Epithelial cell of proximal tubule (primary cell): ENCODE measurements at regions not wholly inside any gene's neighbourhood (a gene's known extent, or its start where the extent isn't known, plus 50 kb on each side); places are given as distances from the start of the nearest gene placed in this dataset.

Experiments used
- DNase-seq: peaks from one replicate; pipeline ENCODE4 v3.0.0-alpha.2; 2011; ENCODE audit warnings: low read depth
- H3K4me3 ChIP-seq: 2 replicates; pipeline ENCODE4 v1.5.1; 2011; ENCODE audit warnings: low read depth, mild to moderate bottlenecking, low read length
- TF ChIP-seq, protein P1 (sequence below): conservative IDR thresholded peaks from 2 replicates; pipeline ENCODE4 v1.5.1; 2012; ENCODE audit warnings: low read depth, mild to moderate bottlenecking, low read length

- H3K4me3 ChIP-seq, result no peak overlapping the region
- DNase-seq, result no peak
- TF ChIP-seq, protein P1, sequence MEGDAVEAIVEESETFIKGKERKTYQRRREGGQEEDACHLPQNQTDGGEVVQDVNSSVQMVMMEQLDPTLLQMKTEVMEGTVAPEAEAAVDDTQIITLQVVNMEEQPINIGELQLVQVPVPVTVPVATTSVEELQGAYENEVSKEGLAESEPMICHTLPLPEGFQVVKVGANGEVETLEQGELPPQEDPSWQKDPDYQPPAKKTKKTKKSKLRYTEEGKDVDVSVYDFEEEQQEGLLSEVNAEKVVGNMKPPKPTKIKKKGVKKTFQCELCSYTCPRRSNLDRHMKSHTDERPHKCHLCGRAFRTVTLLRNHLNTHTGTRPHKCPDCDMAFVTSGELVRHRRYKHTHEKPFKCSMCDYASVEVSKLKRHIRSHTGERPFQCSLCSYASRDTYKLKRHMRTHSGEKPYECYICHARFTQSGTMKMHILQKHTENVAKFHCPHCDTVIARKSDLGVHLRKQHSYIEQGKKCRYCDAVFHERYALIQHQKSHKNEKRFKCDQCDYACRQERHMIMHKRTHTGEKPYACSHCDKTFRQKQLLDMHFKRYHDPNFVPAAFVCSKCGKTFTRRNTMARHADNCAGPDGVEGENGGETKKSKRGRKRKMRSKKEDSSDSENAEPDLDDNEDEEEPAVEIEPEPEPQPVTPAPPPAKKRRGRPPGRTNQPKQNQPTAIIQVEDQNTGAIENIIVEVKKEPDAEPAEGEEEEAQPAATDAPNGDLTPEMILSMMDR, result no peak
Measured at GRCh38 chr6:18883268-18883667, 496.1 kb downstream of the RNF144B start.

DNA sequence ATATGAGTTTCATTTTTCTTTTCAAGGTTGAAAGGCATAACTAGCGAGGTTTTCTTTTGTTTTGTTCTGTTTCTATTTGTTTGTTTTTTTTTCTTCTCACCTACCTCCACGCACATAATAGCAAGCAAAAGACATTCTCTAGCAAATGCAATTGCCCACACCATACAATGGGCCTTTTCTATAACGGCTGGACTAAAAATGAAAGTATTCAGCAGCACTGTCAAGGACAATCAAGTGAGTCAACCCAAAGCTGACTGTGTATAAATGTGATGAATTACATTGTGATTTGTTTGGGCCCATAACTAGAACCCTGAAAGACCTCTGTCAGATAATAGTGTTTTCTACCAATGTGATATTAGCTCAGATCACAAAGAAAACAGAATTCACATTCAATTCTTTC, 496.7 kb downstream of the RNF144B start:
- no peak overlapping the region for H3K4me3 ChIP-seq
- TF ChIP-seq, protein P1, result no peak

GRCh38 chr6:18893540-18894269, 506.6 kb downstream of the RNF144B start:
- DNase-seq, result no peak
- TF ChIP-seq, protein P1, result no peak
- no peak overlapping the region for H3K4me3 ChIP-seq

More for the DNA sequence above, 496.7 kb downstream of the RNF144B start:
- DNase-seq, result no peak

GRCh38 chr6:18897350-18897749, 510.2 kb downstream of the RNF144B start:
- TF ChIP-seq, protein P1, result no peak
- no peak for DNase-seq
- H3K4me3 ChIP-seq, result no peak overlapping the region

GRCh38 chr6:18904681-18905080, 517.5 kb downstream of the RNF144B start:
- TF ChIP-seq, protein P1, result no peak
- no peak for DNase-seq
- H3K4me3 ChIP-seq, result no peak overlapping the region

GRCh38 chr6:18920701-18921100, 533.6 kb downstream of the RNF144B start:
- H3K4me3 ChIP-seq, result no peak overlapping the region
- TF ChIP-seq, protein P1, result no peak
- no peak for DNase-seq

GRCh38 chr6:18931086-18931485, 543.9 kb downstream of the RNF144B start:
- TF ChIP-seq, protein P1, result no peak
- no peak for DNase-seq
- H3K4me3 ChIP-seq, result no peak overlapping the region
